ENCODE measurements at regions not wholly inside any gene's neighbourhood (a gene's known extent, or its start where the extent isn't known, plus 50 kb on each side); places are given as distances from the start of the nearest gene placed in this dataset.

GRCh38 chr3:152550284-152550683 is 281.6 kb downstream of the MBNL1 start:
- H3K36me3 Mint-ChIP-seq (ENCODE audit: insufficient read depth, unreplicated experiment): no peaks in the 10 kb centered on the region
- no TSS peak for BruUV-seq (replicated peaks)
- no peak overlapping the region for H3K4me3 Mint-ChIP-seq (ENCODE audit: low read depth, unreplicated experiment)
- no peaks in the 10 kb centered on the region for H3K4me1 Mint-ChIP-seq (ENCODE audit: low read depth, unreplicated experiment)
- H3K27ac Mint-ChIP-seq (ENCODE audit: unreplicated experiment): no peak overlapping the region
- no peaks in the 10 kb centered on the region for H3K9me3 Mint-ChIP-seq (ENCODE audit: low read depth, unreplicated experiment)
- CTCF ChIA-PET: interaction anchor here (0.6 kb wide), 1 partner anchor 1246 kb away, joined by 4 read pairs; no protein-coding TSS in a partner anchor
- no peak for TF ChIP-seq CTCF (IDR thresholded peaks at IDR 0.05; ENCODE audit: unreplicated experiment)
- H3K27me3 Mint-ChIP-seq (ENCODE audit: unreplicated experiment): no peaks in the 10 kb centered on the region
- intact Hi-C loops (cut with micrococcal nuclease; ENCODE audit: unreplicated experiment): no loop called here
- no peak for DNase-seq

- TF ChIP-seq CTCF (IDR thresholded peaks at IDR 0.05; ENCODE audit: unreplicated experiment): no peak
- Mint-ChIP-seq H3K27ac (ENCODE audit: unreplicated experiment) (no peak overlapping the region), H3K36me3 (ENCODE audit: insufficient read depth, unreplicated experiment) (no peaks in the 10 kb centered on the region), H3K4me1 (ENCODE audit: low read depth, unreplicated experiment) (no peaks in the 10 kb centered on the region), H3K27me3 (ENCODE audit: unreplicated experiment) (no peaks in the 10 kb centered on the region), H3K4me3 (ENCODE audit: low read depth, unreplicated experiment) (no peak overlapping the region), H3K9me3 (ENCODE audit: low read depth, unreplicated experiment) (no peaks in the 10 kb centered on the region)
- no TSS peak for BruUV-seq (replicated peaks)
- CTCF ChIA-PET: interaction anchor here (0.7 kb wide), 1 partner anchor 45 kb away, joined by 3 read pairs; no protein-coding TSS in a partner anchor
- DNase-seq: no peak
- intact Hi-C loops (cut with micrococcal nuclease; ENCODE audit: unreplicated experiment): no loop called here
Measured at GRCh38 chr3:152554980-152555379, 280.0 kb upstream of the P2RY1 start.

- CTCF ChIA-PET: no interaction called here
- Mint-ChIP-seq H3K9me3 (ENCODE audit: low read depth, unreplicated experiment) (no peaks in the 10 kb centered on the region), H3K27me3 (ENCODE audit: unreplicated experiment) (no peaks in the 10 kb centered on the region), H3K27ac (ENCODE audit: unreplicated experiment) (no peak overlapping the region), H3K36me3 (ENCODE audit: insufficient read depth, unreplicated experiment) (no peaks in the 10 kb centered on the region), H3K4me1 (ENCODE audit: low read depth, unreplicated experiment) (no peaks in the 10 kb centered on the region), H3K4me3 (ENCODE audit: low read depth, unreplicated experiment) (no peak overlapping the region)
- intact Hi-C loops (cut with micrococcal nuclease; ENCODE audit: unreplicated experiment): no loop called here
- no peak for DNase-seq
- no TSS peak for BruUV-seq (replicated peaks)
- TF ChIP-seq CTCF (IDR thresholded peaks at IDR 0.05; ENCODE audit: unreplicated experiment): no peak
Measured at GRCh38 chr3:152555666-152556291, 279.2 kb upstream of the P2RY1 start.

GRCh38 chr3:152556731-152557254 is 278.1 kb upstream of the P2RY1 start:
- no TSS peak for BruUV-seq (replicated peaks)
- Mint-ChIP-seq H3K4me3 (ENCODE audit: low read depth, unreplicated experiment) (no peak overlapping the region), H3K4me1 (ENCODE audit: low read depth, unreplicated experiment) (no peaks in the 10 kb centered on the region), H3K27ac (ENCODE audit: unreplicated experiment) (no peak overlapping the region), H3K36me3 (ENCODE audit: insufficient read depth, unreplicated experiment) (no peaks in the 10 kb centered on the region), H3K27me3 (ENCODE audit: unreplicated experiment) (no peaks in the 10 kb centered on the region), H3K9me3 (ENCODE audit: low read depth, unreplicated experiment) (no peaks in the 10 kb centered on the region)
- CTCF ChIA-PET: interaction anchor here (1.1 kb wide), 1 partner anchor 22 kb away, joined by 3 read pairs; no protein-coding TSS in a partner anchor
- intact Hi-C loops (cut with micrococcal nuclease; ENCODE audit: unreplicated experiment): no loop called here
- DNase-seq: no peak
- no peak for TF ChIP-seq CTCF (IDR thresholded peaks at IDR 0.05; ENCODE audit: unreplicated experiment)

Measured in Calu3 (cell line).